ENCODE measurements at regions not wholly inside any gene's neighbourhood (a gene's known extent, or its start where the extent isn't known, plus 50 kb on each side); places are given as distances from the start of the nearest gene placed in this dataset.
A peak's percentile ranks its signal among the peaks of the same experiment; 100 is the strongest.

GRCh38 chr2:18410543-18410942, 149.9 kb downstream of the RDH14 start:
- DNase-seq (ENCODE audit: low read depth) = no peak
- H3K4me3 ChIP-seq (ENCODE audit: control insufficient read depth, low read depth, low read length) = no peak overlapping the region
- no peak for TF ChIP-seq CTCF (IDR thresholded peaks at IDR 0.05; ENCODE audit: control insufficient read depth, insufficient read depth, low read depth, low read length, missing control alignments)

GRCh38 chr2:18408638-18409037, 151.8 kb downstream of the RDH14 start:
- no peak for TF ChIP-seq CTCF (IDR thresholded peaks at IDR 0.05; ENCODE audit: control insufficient read depth, insufficient read depth, low read depth, low read length, missing control alignments)
- DNase-seq (ENCODE audit: low read depth) = no peak
- H3K4me3 ChIP-seq (ENCODE audit: control insufficient read depth, low read depth, low read length) = no peak overlapping the region

- no peak for TF ChIP-seq CTCF (IDR thresholded peaks at IDR 0.05; ENCODE audit: control insufficient read depth, insufficient read depth, low read depth, low read length, missing control alignments)
- no peak overlapping the region for H3K4me3 ChIP-seq (ENCODE audit: control insufficient read depth, low read depth, low read length)
- no peak for DNase-seq (ENCODE audit: low read depth)
Observed at GRCh38 chr2:18406219-18406618, 154.2 kb downstream of the RDH14 start.

- no peak overlapping the region for H3K4me3 ChIP-seq (ENCODE audit: control insufficient read depth, low read depth, low read length)
- no peak for DNase-seq (ENCODE audit: low read depth)
- no peak for TF ChIP-seq CTCF (IDR thresholded peaks at IDR 0.05; ENCODE audit: control insufficient read depth, insufficient read depth, low read depth, low read length, missing control alignments)
Observed at GRCh38 chr2:18404708-18405107, 155.7 kb downstream of the RDH14 start.

GRCh38 chr2:18403921-18404522, 156.4 kb downstream of the RDH14 start:
- peak; percentile 14 for DNase-seq (ENCODE audit: low read depth)
- no peak for TF ChIP-seq CTCF (IDR thresholded peaks at IDR 0.05; ENCODE audit: control insufficient read depth, insufficient read depth, low read depth, low read length, missing control alignments)

GRCh38 chr2:18402831-18403230, 157.6 kb downstream of the RDH14 start:
- no peak for DNase-seq (ENCODE audit: low read depth)
- no peak overlapping the region for H3K4me3 ChIP-seq (ENCODE audit: control insufficient read depth, low read depth, low read length)
- no peak for TF ChIP-seq CTCF (IDR thresholded peaks at IDR 0.05; ENCODE audit: control insufficient read depth, insufficient read depth, low read depth, low read length, missing control alignments)

More at GRCh38 chr2:18403921-18404522, 156.4 kb downstream of the RDH14 start:
- H3K4me3 ChIP-seq (ENCODE audit: control insufficient read depth, low read depth, low read length) = no peak overlapping the region

GRCh38 chr2:18401471-18401870, 159.0 kb downstream of the RDH14 start:
- DNase-seq (ENCODE audit: low read depth) = no peak
- H3K4me3 ChIP-seq (ENCODE audit: control insufficient read depth, low read depth, low read length) = no peak overlapping the region
- TF ChIP-seq CTCF (IDR thresholded peaks at IDR 0.05; ENCODE audit: control insufficient read depth, insufficient read depth, low read depth, low read length, missing control alignments) = no peak

All from AG09309 (cell line).